ENCODE measurements at regions not wholly inside any gene's neighbourhood (a gene's known extent, or its start where the extent isn't known, plus 50 kb on each side); places are given as distances from the start of the nearest gene placed in this dataset.

DNA sequence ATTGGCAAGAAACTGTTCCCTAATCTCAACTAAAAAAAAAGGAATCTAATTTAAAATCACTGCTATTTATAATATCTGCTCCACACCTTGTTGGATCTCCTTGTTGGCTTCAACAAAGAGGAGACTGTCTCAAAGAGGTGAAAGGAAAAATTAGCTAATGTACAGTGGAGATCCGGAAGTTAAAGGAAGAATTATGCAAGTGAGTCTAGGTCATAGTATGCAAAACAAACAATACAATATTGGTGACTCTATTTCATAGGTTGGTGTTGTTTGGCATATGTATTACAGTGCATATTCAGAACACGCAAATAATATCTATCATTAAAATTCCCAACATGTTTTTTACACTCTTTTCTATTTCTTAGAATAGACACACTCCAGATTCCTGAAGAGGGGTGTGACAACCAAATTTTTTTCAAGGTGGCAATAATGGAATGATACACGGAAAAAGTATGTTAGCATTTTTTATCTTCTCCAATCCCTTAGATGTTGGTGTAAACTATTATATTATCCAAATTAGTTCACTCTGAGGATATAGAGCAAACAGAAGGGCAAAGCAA is 685.3 kb downstream of the KCNA4 start:
- Mint-ChIP-seq H3K27me3 (ENCODE audit: insufficient read depth, unreplicated experiment) (no peaks in the 10 kb centered on the region), H3K4me3 (ENCODE audit: unreplicated experiment) (no peak overlapping the region), H3K9me3 (ENCODE audit: unreplicated experiment) (no peaks in the 10 kb centered on the region), H3K27ac (ENCODE audit: low read depth, unreplicated experiment) (no peak overlapping the region), H3K4me1 (ENCODE audit: insufficient read depth, unreplicated experiment) (peaks cover 8% of the 10 kb centered on the region), H3K36me3 (ENCODE audit: insufficient read depth, unreplicated experiment) (no peaks in the 10 kb centered on the region)
- TF ChIP-seq, protein P1, sequence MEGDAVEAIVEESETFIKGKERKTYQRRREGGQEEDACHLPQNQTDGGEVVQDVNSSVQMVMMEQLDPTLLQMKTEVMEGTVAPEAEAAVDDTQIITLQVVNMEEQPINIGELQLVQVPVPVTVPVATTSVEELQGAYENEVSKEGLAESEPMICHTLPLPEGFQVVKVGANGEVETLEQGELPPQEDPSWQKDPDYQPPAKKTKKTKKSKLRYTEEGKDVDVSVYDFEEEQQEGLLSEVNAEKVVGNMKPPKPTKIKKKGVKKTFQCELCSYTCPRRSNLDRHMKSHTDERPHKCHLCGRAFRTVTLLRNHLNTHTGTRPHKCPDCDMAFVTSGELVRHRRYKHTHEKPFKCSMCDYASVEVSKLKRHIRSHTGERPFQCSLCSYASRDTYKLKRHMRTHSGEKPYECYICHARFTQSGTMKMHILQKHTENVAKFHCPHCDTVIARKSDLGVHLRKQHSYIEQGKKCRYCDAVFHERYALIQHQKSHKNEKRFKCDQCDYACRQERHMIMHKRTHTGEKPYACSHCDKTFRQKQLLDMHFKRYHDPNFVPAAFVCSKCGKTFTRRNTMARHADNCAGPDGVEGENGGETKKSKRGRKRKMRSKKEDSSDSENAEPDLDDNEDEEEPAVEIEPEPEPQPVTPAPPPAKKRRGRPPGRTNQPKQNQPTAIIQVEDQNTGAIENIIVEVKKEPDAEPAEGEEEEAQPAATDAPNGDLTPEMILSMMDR (IDR thresholded peaks at IDR 0.05; ENCODE audit: unreplicated experiment), result no peak
- CTCF ChIA-PET, result interaction anchor here (0.6 to 3.4 kb wide), 5 partner anchors 39 to 1635 kb away, joined by 3 to 51 read pairs (median 3); no protein-coding TSS in a partner anchor
- intact Hi-C loops (cut with micrococcal nuclease), result loop anchor here (5.0 to 10.0 kb wide), 4 partner anchors 627 to 1834 kb away; no protein-coding TSS in a partner anchor
- POLR2A ChIA-PET, result no interaction called here
- no TSS peak for BruUV-seq (replicated peaks)
- no peak for DNase-seq (ENCODE audit: unreplicated experiment)

DNA sequence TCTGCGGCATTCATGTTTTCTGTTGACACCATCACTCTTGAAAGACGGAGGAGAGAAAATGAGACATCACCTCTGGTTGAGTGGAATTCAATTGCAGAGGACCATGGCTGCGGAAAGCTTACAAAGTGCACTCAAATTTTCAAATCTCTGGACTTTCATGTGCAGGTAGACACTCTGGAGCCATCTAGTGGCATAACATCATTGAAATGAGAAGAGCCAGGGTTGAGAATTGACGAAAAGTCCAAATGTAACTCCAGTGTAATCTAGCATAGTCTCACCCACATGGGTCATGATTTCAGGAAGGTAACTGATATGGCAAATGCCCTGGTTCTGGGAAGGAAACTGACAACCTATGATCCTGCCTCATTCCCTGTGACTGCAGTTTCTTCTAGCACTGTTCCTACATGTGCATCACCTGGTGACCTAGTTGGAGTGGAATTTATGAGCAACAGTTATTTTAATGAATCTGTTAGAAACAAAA is 687.8 kb downstream of the KCNA4 start:
- no TSS peak for BruUV-seq (replicated peaks)
- ChIA-PET CTCF (interaction anchor here (0.6 to 4.1 kb wide), 66 partner anchors 9 to 1832 kb away, joined by 3 to 66 read pairs (median 5); partner anchors contain the start of gene BDNF), POLR2A (interaction anchor here (0.7 to 1.5 kb wide), 6 partner anchors 9 to 1634 kb away, joined by 3 to 8 read pairs (median 6); no protein-coding TSS in a partner anchor)
- no peak overlapping the region for H3K4me3 Mint-ChIP-seq (ENCODE audit: unreplicated experiment)
- no peaks in the 10 kb centered on the region for H3K9me3 Mint-ChIP-seq (ENCODE audit: unreplicated experiment)
- intact Hi-C loops (cut with micrococcal nuclease), result loop anchor here (1.0 to 10.0 kb wide), 4 partner anchors 57 to 1630 kb away; partner anchors contain the start of genes KIF18A and METTL15
- no peaks in the 10 kb centered on the region for H3K36me3 Mint-ChIP-seq (ENCODE audit: insufficient read depth, unreplicated experiment)
- TF ChIP-seq, protein P1 (IDR thresholded peaks at IDR 0.05; ENCODE audit: unreplicated experiment), result peak; percentile 76
- peaks cover 8% of the 10 kb centered on the region for H3K4me1 Mint-ChIP-seq (ENCODE audit: insufficient read depth, unreplicated experiment)
- H3K27me3 Mint-ChIP-seq (ENCODE audit: insufficient read depth, unreplicated experiment), result no peaks in the 10 kb centered on the region
- peak; percentile 65 for DNase-seq (ENCODE audit: unreplicated experiment)
- peak overlapping the region; percentile 23 for H3K27ac Mint-ChIP-seq (ENCODE audit: low read depth, unreplicated experiment)

- BruUV-seq (replicated peaks), result no TSS peak
- Mint-ChIP-seq H3K27ac (ENCODE audit: low read depth, unreplicated experiment) (no peak overlapping the region), H3K9me3 (ENCODE audit: unreplicated experiment) (no peaks in the 10 kb centered on the region), H3K4me1 (ENCODE audit: insufficient read depth, unreplicated experiment) (peaks cover 8% of the 10 kb centered on the region), H3K27me3 (ENCODE audit: insufficient read depth, unreplicated experiment) (no peaks in the 10 kb centered on the region), H3K4me3 (ENCODE audit: unreplicated experiment) (no peak overlapping the region), H3K36me3 (ENCODE audit: insufficient read depth, unreplicated experiment) (no peaks in the 10 kb centered on the region)
- TF ChIP-seq, protein P1 (IDR thresholded peaks at IDR 0.05; ENCODE audit: unreplicated experiment), result no peak
- DNase-seq (ENCODE audit: unreplicated experiment), result no peak
- CTCF ChIA-PET, result interaction anchor here (0.5 to 4.1 kb wide), 39 partner anchors 8 to 1632 kb away, joined by 3 to 66 read pairs (median 8); partner anchors contain the start of gene BDNF
- intact Hi-C loops (cut with micrococcal nuclease), result loop anchor here (2.0 to 10.0 kb wide), 2 partner anchors 169 to 1223 kb away; partner anchors contain the start of genes KIF18A and METTL15
- POLR2A ChIA-PET, result interaction anchor here (0.6 to 1.5 kb wide), 3 partner anchors 8 to 1629 kb away, joined by 3 to 6 read pairs (median 4); no protein-coding TSS in a partner anchor
Measured at GRCh38 chr11:29327891-29328290, 688.9 kb downstream of the KCNA4 start.

DNA sequence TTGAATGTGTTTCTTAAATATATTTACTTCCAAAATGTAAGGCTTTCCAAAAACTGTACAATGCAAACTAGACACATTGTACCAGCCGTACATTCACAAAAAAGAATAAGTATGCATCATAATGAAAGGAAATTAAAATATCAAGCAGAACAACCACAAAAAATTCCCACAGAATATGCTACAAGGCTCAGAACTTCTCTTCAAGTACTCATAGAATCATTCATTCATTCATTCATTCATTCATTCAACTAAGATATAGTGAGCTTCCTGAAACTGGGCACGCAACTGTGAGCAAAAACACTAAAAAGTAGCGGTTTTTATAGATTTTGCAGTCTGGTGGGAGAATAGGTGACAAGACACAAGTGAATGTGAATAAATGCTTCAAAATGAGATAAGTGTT is 690.1 kb downstream of the KCNA4 start:
- peaks cover 12% of the 10 kb centered on the region for H3K4me1 Mint-ChIP-seq (ENCODE audit: insufficient read depth, unreplicated experiment)
- no TSS peak for BruUV-seq (replicated peaks)
- ChIA-PET POLR2A (no interaction called here), CTCF (interaction anchor here (0.8 to 2.8 kb wide), 4 partner anchors 9 to 168 kb away, joined by 3 to 11 read pairs (median 4); no protein-coding TSS in a partner anchor)
- H3K27ac Mint-ChIP-seq (ENCODE audit: low read depth, unreplicated experiment), result no peak overlapping the region
- no peak for DNase-seq (ENCODE audit: unreplicated experiment)
- intact Hi-C loops (cut with micrococcal nuclease), result loop anchor here (10.0 kb wide), 1 partner anchor 1222 kb away; the partner anchor contains the start of genes KIF18A and METTL15
- H3K9me3 Mint-ChIP-seq (ENCODE audit: unreplicated experiment), result no peaks in the 10 kb centered on the region
- H3K36me3 Mint-ChIP-seq (ENCODE audit: insufficient read depth, unreplicated experiment), result no peaks in the 10 kb centered on the region
- TF ChIP-seq, protein P1 (IDR thresholded peaks at IDR 0.05; ENCODE audit: unreplicated experiment), result no peak
- no peak overlapping the region for H3K4me3 Mint-ChIP-seq (ENCODE audit: unreplicated experiment)
- H3K27me3 Mint-ChIP-seq (ENCODE audit: insufficient read depth, unreplicated experiment), result no peaks in the 10 kb centered on the region
